Peyer's patch (tissue), 4 donors: ENCODE measurements at regions not wholly inside any gene's neighbourhood (a gene's known extent, or its start where the extent isn't known, plus 50 kb on each side); places are given as distances from the start of the nearest gene placed in this dataset.

Experiments used
- DNase-seq, 3 donors: peaks; one replicate each; pipeline ENCODE4 v3.0.0-alpha.2; 2017 to 2019
- H3K27ac ChIP-seq, 4 donors: fragments of 200-600 bp; sonication (generic); one replicate each; pipeline ENCODE4 v1.5.1; 2016 to 2019
- H3K27me3 ChIP-seq, 2 donors: fragments of 200-600 bp; sonication (generic); one replicate each; pipeline ENCODE4 v1.5.1; 2019
- H3K36me3 ChIP-seq, 3 donors: fragments of 200-600 bp; sonication (generic); one replicate each; pipeline ENCODE4 v1.5.1; 2016 to 2019
- H3K4me1 ChIP-seq, 4 donors: fragments of 200-600 bp; sonication (generic); one replicate each; pipeline ENCODE4 v1.5.1; 2016 to 2019
- H3K4me3 ChIP-seq, 4 donors: fragments of 200-600 bp; sonication (generic); 1 replicate in 3 of 4; 2 replicates in 1 of 4; pipeline ENCODE4 v1.5.1; 2016 to 2019; ENCODE audit warnings: mild to moderate bottlenecking in 1 of 4
- H3K9me3 ChIP-seq, 4 donors: fragments of 200-600 bp; sonication (generic); one replicate each; pipeline ENCODE4 v1.5.1; 2016 to 2019; ENCODE audit warnings: mild to moderate bottlenecking in 1 of 4
- POLR2A ChIP-seq, 2 donors: fragments of 450-650 bp; IDR thresholded peaks; one replicate each; pipeline ENCODE4 v1.5.1; 2017; ENCODE audit warnings: antibody characterized with exemption in 2 of 2, mild to moderate bottlenecking in 2 of 2, moderate library complexity in 2 of 2
- TF ChIP-seq, protein P1 (sequence below), 6 experiments: fragments of 450-650 bp in 4 of 6; fragments of 200-600 bp in 2 of 6; sonication (generic) in 1 of 6; IDR thresholded peaks; one replicate each; pipeline ENCODE4 v1.5.1; 2017 to 2019; ENCODE audit warnings: antibody characterized with exemption in 6 of 6, mild to moderate bottlenecking in 3 of 6, moderate library complexity in 1 of 6

DNA sequence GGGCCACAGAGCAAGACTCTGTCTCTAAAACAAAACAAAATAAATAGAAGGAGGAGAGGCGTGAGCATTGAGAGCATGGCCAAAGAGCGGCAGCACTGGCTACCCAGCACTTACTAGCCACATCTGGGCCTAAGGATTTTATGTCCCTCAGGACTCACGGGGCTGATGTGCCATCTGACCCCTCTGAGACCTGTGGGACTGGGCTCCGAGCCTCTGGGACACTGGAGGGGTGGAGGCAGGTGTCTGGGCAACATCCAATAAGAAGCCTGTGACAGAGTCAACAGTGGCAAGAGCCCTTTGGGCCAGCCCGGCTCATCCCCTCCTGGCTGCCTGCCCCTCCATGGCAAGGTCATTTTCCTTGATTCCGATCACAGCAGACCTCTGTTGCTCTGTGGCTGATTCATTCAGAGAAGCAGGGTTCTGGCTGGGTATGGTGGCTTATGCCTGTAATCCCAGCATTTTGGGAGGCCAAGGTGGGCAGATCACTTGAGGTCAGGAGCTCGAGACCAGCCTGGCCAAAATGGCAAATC, 60.7 kb downstream of the RRM2 start:
- Histone ChIP-seq H3K9me3 (no peaks in the 10 kb centered on the region), H3K27me3 (no peaks in the 10 kb centered on the region), H3K27ac (no peak overlapping the region), H3K4me1 (no peaks in the 10 kb centered on the region), H3K4me3 (no peak overlapping the region), H3K36me3 (no peaks in the 10 kb centered on the region)
- no peak for DNase-seq
- TF ChIP-seq POLR2A (IDR thresholded peaks at IDR 0.05) = no peak
- TF ChIP-seq, protein P1, sequence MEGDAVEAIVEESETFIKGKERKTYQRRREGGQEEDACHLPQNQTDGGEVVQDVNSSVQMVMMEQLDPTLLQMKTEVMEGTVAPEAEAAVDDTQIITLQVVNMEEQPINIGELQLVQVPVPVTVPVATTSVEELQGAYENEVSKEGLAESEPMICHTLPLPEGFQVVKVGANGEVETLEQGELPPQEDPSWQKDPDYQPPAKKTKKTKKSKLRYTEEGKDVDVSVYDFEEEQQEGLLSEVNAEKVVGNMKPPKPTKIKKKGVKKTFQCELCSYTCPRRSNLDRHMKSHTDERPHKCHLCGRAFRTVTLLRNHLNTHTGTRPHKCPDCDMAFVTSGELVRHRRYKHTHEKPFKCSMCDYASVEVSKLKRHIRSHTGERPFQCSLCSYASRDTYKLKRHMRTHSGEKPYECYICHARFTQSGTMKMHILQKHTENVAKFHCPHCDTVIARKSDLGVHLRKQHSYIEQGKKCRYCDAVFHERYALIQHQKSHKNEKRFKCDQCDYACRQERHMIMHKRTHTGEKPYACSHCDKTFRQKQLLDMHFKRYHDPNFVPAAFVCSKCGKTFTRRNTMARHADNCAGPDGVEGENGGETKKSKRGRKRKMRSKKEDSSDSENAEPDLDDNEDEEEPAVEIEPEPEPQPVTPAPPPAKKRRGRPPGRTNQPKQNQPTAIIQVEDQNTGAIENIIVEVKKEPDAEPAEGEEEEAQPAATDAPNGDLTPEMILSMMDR (IDR thresholded peaks at IDR 0.05) = no peak

DNA sequence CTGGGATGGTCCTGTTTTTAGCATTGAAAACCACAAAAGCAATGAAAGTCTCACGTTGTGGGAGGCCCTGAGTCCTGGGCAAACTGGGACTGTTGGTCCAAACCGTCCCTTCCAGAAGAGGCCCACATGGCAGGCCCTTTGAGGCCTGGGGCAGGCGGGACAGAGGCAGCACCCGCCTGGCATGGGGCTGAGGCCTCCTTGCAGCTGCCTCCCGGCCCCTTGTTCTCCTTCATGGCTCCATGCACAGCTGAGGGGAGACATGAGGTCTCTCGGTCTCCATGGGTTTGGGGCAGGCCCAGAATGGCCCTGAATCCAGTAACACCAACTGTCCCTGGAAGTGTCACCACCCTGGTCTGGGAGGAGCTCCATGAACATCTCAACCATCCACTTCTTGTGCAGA, 61.9 kb downstream of the RRM2 start:
- no peak for DNase-seq
- Histone ChIP-seq H3K9me3 (no peaks in the 10 kb centered on the region), H3K4me1 (no peaks in the 10 kb centered on the region), H3K27me3 (no peaks in the 10 kb centered on the region), H3K27ac (no peak overlapping the region), H3K4me3 (no peak overlapping the region), H3K36me3 (no peaks in the 10 kb centered on the region)
- TF ChIP-seq POLR2A (IDR thresholded peaks at IDR 0.05) = no peak
- TF ChIP-seq, protein P1 (IDR thresholded peaks at IDR 0.05) = no peak

DNA sequence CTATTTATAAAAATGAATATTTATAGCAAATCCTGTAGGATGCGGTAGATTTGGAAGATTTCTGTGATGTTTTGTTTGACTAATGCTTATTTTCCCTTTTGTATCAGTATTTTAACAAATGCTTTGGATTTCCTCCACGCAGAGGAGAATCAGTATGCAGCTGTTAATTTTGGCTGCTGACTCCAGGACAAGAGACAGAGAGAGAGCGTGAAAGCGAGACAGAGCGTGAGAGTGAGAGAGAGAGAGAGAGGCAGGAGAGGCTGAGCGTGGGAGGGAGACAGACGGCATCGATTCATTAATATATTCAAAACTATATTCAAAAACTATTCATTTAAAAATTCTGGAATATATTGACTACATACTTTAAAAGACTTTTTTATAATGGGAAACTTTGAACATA, 62.5 kb downstream of the RRM2 start:
- H3K4me1 ChIP-seq = no peaks in the 10 kb centered on the region
- no peaks in the 10 kb centered on the region for H3K9me3 ChIP-seq
- no peaks in the 10 kb centered on the region for H3K36me3 ChIP-seq
- no peak for DNase-seq
- H3K27ac ChIP-seq = no peak overlapping the region
- H3K27me3 ChIP-seq = no peaks in the 10 kb centered on the region
- no peak overlapping the region for H3K4me3 ChIP-seq
- TF ChIP-seq, protein P1 (IDR thresholded peaks at IDR 0.05) = no peak
- no peak for TF ChIP-seq POLR2A (IDR thresholded peaks at IDR 0.05)

DNA sequence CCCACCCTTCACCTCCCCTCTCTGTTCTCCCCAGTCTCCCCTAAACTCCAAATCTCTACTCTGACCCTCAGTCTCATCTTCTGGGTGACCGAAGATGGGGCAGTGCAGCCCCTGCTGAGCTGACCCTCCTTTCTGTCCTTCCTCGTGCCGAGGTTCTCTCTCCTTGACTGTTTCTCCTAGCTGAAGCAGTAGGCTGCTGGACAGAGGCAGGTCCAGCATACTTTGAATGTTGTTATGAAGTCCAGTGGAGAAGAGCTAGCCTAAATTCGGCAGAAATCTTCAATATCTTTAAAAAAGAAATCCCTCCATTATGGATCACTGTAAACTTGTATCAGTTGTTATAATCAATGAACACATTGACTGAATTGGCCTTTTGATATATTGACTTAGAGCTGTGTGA, 63.2 kb downstream of the RRM2 start:
- TF ChIP-seq, protein P1 (IDR thresholded peaks at IDR 0.05) = no peak
- H3K9me3 ChIP-seq = no peaks in the 10 kb centered on the region
- DNase-seq = no peak
- no peak overlapping the region for H3K4me3 ChIP-seq
- H3K27ac ChIP-seq = no peak overlapping the region
- H3K27me3 ChIP-seq = no peaks in the 10 kb centered on the region
- no peaks in the 10 kb centered on the region for H3K4me1 ChIP-seq
- no peaks in the 10 kb centered on the region for H3K36me3 ChIP-seq

DNA sequence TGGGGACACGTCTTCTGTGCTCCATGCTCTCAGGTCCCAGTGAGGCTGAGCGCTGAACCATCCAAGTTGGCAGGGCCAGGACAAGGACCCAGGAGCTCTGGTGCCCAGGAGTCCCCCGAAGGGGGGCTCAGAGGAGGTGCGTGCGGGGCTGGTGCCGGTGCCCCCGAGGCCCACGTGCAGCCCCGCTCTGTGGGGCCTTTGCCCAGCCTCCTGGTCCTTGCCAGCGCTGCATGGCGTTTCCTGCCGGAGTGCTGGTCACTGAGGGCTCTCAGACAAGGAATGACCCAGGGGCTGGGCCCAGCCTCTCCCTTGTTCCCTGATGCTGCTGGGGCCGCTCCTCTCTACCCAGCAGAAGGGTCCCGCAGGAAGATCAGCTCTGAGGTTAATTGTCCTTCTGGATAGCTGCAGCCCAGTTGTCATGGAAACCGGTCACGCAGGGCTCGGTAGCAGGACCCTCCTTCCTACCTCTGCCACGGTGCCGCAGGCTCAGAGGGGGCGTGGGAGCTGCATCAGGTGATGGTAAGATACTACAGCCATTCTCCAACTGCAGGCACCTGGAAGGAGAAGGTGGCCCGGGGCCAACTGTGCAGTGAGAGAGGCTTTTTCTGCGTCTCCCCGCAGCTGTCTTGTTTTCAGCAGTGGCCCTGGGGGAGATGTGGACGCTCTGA, 64.5 kb downstream of the RRM2 start:
- H3K27me3 ChIP-seq = no peaks in the 10 kb centered on the region
- H3K4me1 ChIP-seq = no peaks in the 10 kb centered on the region
- no peak overlapping the region for H3K27ac ChIP-seq
- peak in 1 of 3 donors; percentile 31 for DNase-seq
- TF ChIP-seq, protein P1 (IDR thresholded peaks at IDR 0.05) = no peak
- H3K4me3 ChIP-seq = no peak overlapping the region
- no peaks in the 10 kb centered on the region for H3K9me3 ChIP-seq
- H3K36me3 ChIP-seq = no peaks in the 10 kb centered on the region

DNA sequence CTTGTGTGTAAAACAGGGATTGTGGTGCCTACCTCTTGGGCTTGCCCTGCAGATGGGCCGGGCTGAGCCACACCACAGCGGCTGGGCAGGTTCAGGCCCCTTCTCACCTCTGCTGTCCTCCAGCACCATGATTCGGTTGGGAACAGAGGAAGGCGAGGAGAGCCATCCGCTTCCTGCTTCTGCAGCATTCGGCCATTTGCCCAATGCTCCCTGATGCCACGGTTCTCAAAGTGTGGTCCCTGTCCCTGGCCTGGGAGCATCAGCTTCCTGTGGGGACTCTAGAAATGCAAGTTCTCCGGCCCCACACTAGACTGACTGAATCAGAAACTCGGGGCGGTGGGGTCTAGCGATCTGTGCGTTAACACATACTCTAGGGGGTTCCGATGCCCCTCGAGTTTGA, 65.1 kb downstream of the RRM2 start:
- H3K36me3 ChIP-seq = no peaks in the 10 kb centered on the region
- TF ChIP-seq POLR2A (IDR thresholded peaks at IDR 0.05) = no peak
- TF ChIP-seq, protein P1 (IDR thresholded peaks at IDR 0.05) = no peak

More for the DNA sequence above, 65.1 kb downstream of the RRM2 start:
- Histone ChIP-seq H3K4me3 (no peak overlapping the region), H3K27ac (no peak overlapping the region), H3K9me3 (no peaks in the 10 kb centered on the region), H3K27me3 (no peaks in the 10 kb centered on the region), H3K4me1 (no peaks in the 10 kb centered on the region)
- DNase-seq = no peak
